ENCODE measurements at regions not wholly inside any gene's neighbourhood (a gene's known extent, or its start where the extent isn't known, plus 50 kb on each side); places are given as distances from the start of the nearest gene placed in this dataset.

- Histone ChIP-seq H4K20me1 (ENCODE audit: insufficient read depth) (no peaks in the 10 kb centered on the region), H3K9ac (no peak overlapping the region), H3K79me2 (ENCODE audit: insufficient read depth, low read depth) (no peaks in the 10 kb centered on the region), H3K4me3 (IDR thresholded peaks at IDR 0.05; ENCODE audit: insufficient read depth, low read depth, low read length) (no peak overlapping the region), H3K27me3 (ENCODE audit: insufficient read depth, low read depth) (no peaks in the 10 kb centered on the region), H3K36me3 (ENCODE audit: insufficient read depth) (no peaks in the 10 kb centered on the region), H3K27ac (no peak overlapping the region), H3K4me2 (no peak overlapping the region), H2AFZ (ENCODE audit: low read depth) (no peak overlapping the region), H3K4me1 (ENCODE audit: low read depth, poor library complexity, severe bottlenecking) (no peaks in the 10 kb centered on the region)
- no peak for TF ChIP-seq CTCF (conservative IDR thresholded peaks at IDR 0.05; ENCODE audit: low read depth, low read length)
Observed at GRCh38 chr15:29428925-29429573, 159.4 kb upstream of the NSMCE3 start.

GRCh38 chr15:29425864-29426263 is 156.2 kb upstream of the NSMCE3 start:
- no peak overlapping the region for H2AFZ ChIP-seq (ENCODE audit: low read depth)
- no peak for TF ChIP-seq CTCF (conservative IDR thresholded peaks at IDR 0.05; ENCODE audit: low read depth, low read length)
- H3K9ac ChIP-seq: no peak overlapping the region

GRCh38 chr15:29424118-29424517 is 154.5 kb upstream of the NSMCE3 start:
- Histone ChIP-seq H3K27me3 (ENCODE audit: insufficient read depth, low read depth) (no peaks in the 10 kb centered on the region), H3K4me3 (IDR thresholded peaks at IDR 0.05; ENCODE audit: insufficient read depth, low read depth, low read length) (no peak overlapping the region), H3K4me1 (ENCODE audit: low read depth, poor library complexity, severe bottlenecking) (peaks cover 32% of the 10 kb centered on the region), H3K36me3 (ENCODE audit: insufficient read depth) (no peaks in the 10 kb centered on the region), H2AFZ (ENCODE audit: low read depth) (no peak overlapping the region), H3K9ac (no peak overlapping the region), H3K27ac (no peak overlapping the region), H3K4me2 (no peak overlapping the region), H3K79me2 (ENCODE audit: insufficient read depth, low read depth) (no peaks in the 10 kb centered on the region), H4K20me1 (ENCODE audit: insufficient read depth) (no peaks in the 10 kb centered on the region)
- no peak for TF ChIP-seq CTCF (conservative IDR thresholded peaks at IDR 0.05; ENCODE audit: low read depth, low read length)

More at GRCh38 chr15:29425864-29426263, 156.2 kb upstream of the NSMCE3 start:
- no peak overlapping the region for H3K4me3 ChIP-seq (IDR thresholded peaks at IDR 0.05; ENCODE audit: insufficient read depth, low read depth, low read length)
- H3K4me2 ChIP-seq: no peak overlapping the region
- peaks cover 14% of the 10 kb centered on the region for H3K4me1 ChIP-seq (ENCODE audit: low read depth, poor library complexity, severe bottlenecking)
- H3K27ac ChIP-seq: no peak overlapping the region
- H4K20me1 ChIP-seq (ENCODE audit: insufficient read depth): no peaks in the 10 kb centered on the region
- H3K27me3 ChIP-seq (ENCODE audit: insufficient read depth, low read depth): no peaks in the 10 kb centered on the region
- H3K36me3 ChIP-seq (ENCODE audit: insufficient read depth): no peaks in the 10 kb centered on the region
- H3K79me2 ChIP-seq (ENCODE audit: insufficient read depth, low read depth): no peaks in the 10 kb centered on the region

GRCh38 chr15:29422606-29423005 is 153.0 kb upstream of the NSMCE3 start:
- no peak for TF ChIP-seq CTCF (conservative IDR thresholded peaks at IDR 0.05; ENCODE audit: low read depth, low read length)
- Histone ChIP-seq H3K27me3 (ENCODE audit: insufficient read depth, low read depth) (no peaks in the 10 kb centered on the region), H3K36me3 (ENCODE audit: insufficient read depth) (no peaks in the 10 kb centered on the region), H4K20me1 (ENCODE audit: insufficient read depth) (no peaks in the 10 kb centered on the region), H3K4me2 (no peak overlapping the region), H3K4me3 (IDR thresholded peaks at IDR 0.05; ENCODE audit: insufficient read depth, low read depth, low read length) (no peak overlapping the region), H3K9ac (no peak overlapping the region), H2AFZ (ENCODE audit: low read depth) (no peak overlapping the region), H3K79me2 (ENCODE audit: insufficient read depth, low read depth) (no peaks in the 10 kb centered on the region), H3K27ac (no peak overlapping the region), H3K4me1 (ENCODE audit: low read depth, poor library complexity, severe bottlenecking) (peaks cover 46% of the 10 kb centered on the region)

Measured in KMS-11 (cell line).